ENCODE measurements at regions not wholly inside any gene's neighbourhood (a gene's known extent, or its start where the extent isn't known, plus 50 kb on each side); places are given as distances from the start of the nearest gene placed in this dataset.

DNA sequence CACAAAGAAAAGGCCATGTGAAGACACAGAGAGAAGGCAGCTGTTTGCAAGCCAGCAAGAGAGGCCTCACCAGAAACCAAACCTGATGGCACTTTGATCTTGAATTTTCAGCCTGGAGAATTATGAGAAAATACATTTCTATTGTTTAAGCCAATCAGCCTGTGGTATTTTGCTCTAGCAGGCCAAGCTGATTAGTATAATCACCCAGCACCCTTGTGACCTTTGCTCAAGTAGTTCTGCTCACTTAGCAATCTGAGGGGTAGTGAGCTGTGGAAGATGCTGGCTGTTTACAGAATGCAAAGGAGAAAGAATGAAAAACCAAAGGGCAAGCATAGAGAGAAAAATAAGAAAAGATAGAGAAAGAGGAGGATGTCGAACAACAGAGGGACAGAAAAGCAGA lies 396.4 kb upstream of the BOD1L1 start:
- TF ChIP-seq, protein P1, sequence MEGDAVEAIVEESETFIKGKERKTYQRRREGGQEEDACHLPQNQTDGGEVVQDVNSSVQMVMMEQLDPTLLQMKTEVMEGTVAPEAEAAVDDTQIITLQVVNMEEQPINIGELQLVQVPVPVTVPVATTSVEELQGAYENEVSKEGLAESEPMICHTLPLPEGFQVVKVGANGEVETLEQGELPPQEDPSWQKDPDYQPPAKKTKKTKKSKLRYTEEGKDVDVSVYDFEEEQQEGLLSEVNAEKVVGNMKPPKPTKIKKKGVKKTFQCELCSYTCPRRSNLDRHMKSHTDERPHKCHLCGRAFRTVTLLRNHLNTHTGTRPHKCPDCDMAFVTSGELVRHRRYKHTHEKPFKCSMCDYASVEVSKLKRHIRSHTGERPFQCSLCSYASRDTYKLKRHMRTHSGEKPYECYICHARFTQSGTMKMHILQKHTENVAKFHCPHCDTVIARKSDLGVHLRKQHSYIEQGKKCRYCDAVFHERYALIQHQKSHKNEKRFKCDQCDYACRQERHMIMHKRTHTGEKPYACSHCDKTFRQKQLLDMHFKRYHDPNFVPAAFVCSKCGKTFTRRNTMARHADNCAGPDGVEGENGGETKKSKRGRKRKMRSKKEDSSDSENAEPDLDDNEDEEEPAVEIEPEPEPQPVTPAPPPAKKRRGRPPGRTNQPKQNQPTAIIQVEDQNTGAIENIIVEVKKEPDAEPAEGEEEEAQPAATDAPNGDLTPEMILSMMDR (IDR thresholded peaks at IDR 0.05 in 4 of 5, conservative IDR thresholded peaks at IDR 0.05 in 1 of 5), result no peak
- TF ChIP-seq POLR2A (IDR thresholded peaks at IDR 0.05), result no peak

All from gastrocnemius medialis (tissue), 4 donors.